H1 (cell line): ENCODE measurements at regions not wholly inside any gene's neighbourhood (a gene's known extent, or its start where the extent isn't known, plus 50 kb on each side); places are given as distances from the start of the nearest gene placed in this dataset.

Experiments
- CTCF ChIA-PET: fragments of 300-600 bp; sonication (Branson Sonifier 250); formaldehyde crosslinking; loops from one replicate; lab custom pipeline; 2021; ENCODE audit not compliant: partially characterized antibody; lab: Charles Lee
- POLR2A ChIA-PET: fragments of 300-600 bp; sonication (Branson Sonifier 250); formaldehyde crosslinking; loops from one replicate; lab custom pipeline; 2021; ENCODE audit warnings: inconsistent platforms; ENCODE audit not compliant: partially characterized antibody; lab: Charles Lee
- DNase-seq, 2 experiments: peaks; one replicate each; pipeline versions ENCODE4 v3.0.0 to v3.0.0-alpha.2; 2010 to 2022; ENCODE audit warnings: low spot score in 2 of 2, low read depth in 1 of 2, mixed read lengths in 1 of 2
- FAIRE-seq: peaks from 2 replicates; lab custom pipeline; 2011; peaks lifted over from hg19 to GRCh38; lab: Jason Lieb, UNC
- H2AFZ ChIP-seq: 2 replicates; pipeline ENCODE4 v1.8.1; 2012; ENCODE audit warnings: low read length, inconsistent platforms
- H2AK5ac ChIP-seq: 2 replicates; pipeline ENCODE4 v1.6.1; 2013; ENCODE audit warnings: low read depth, low read length
- H2BK120ac ChIP-seq: replicated peaks from 2 replicates; pipeline ENCODE3; 2013; ENCODE audit warnings: low read depth, low read length, inconsistent platforms
- H2BK12ac ChIP-seq: 2 replicates; pipeline ENCODE4 v1.6.1; 2013; ENCODE audit warnings: low read depth, low read length
- H2BK15ac ChIP-seq: 2 replicates; pipeline ENCODE4 v1.6.1; 2013; ENCODE audit warnings: low read length
- H2BK20ac ChIP-seq: 2 replicates; pipeline ENCODE4 v1.6.1; 2013; ENCODE audit warnings: low read length
- H2BK5ac ChIP-seq: 2 replicates; pipeline ENCODE4 v1.6.1; 2013; ENCODE audit warnings: low read depth, low read length
- H3K14ac ChIP-seq: 2 replicates; pipeline ENCODE4 v1.6.1; 2013; ENCODE audit warnings: inconsistent platforms; ENCODE audit not compliant: insufficient read length
- H3K18ac ChIP-seq: 2 replicates; pipeline ENCODE4 v1.6.1; 2013; ENCODE audit warnings: low read length; ENCODE audit errors: extremely low read depth
- H3K23ac ChIP-seq: 2 replicates; pipeline ENCODE4 v1.6.1; 2013; ENCODE audit warnings: inconsistent platforms; ENCODE audit not compliant: insufficient read length
- H3K23me2 ChIP-seq: 2 replicates; pipeline ENCODE4 v1.6.1; 2013; ENCODE audit warnings: low read depth, low read length
- H3K27ac ChIP-seq: 2 replicates; pipeline ENCODE4 v1.6.1; 2011; ENCODE audit warnings: low read depth, low read length, inconsistent platforms
- H3K27me3 ChIP-seq, 4 experiments: replicated peaks in 1 of 4; 1 replicate in 1 of 4; 2 replicates in 3 of 4; pipeline versions ENCODE4 v1.6.1 to v1.8.1; 2011 to 2013; ENCODE audit warnings: low read length in 3 of 4, mild to moderate bottlenecking in 3 of 4, inconsistent platforms in 2 of 4, mixed read lengths in 2 of 4, moderate library complexity in 1 of 4; ENCODE audit not compliant: control insufficient read depth in 3 of 4, insufficient read depth in 3 of 4; ENCODE audit errors: extremely low read depth in 1 of 4
- H3K36me3 ChIP-seq, 4 experiments: 2 replicates each; pipeline versions ENCODE4 v1.6.1 to v1.8.1; 2011 to 2013; ENCODE audit warnings: mild to moderate bottlenecking in 4 of 4, low read length in 3 of 4, moderate library complexity in 2 of 4, control low read depth in 1 of 4, inconsistent platforms in 1 of 4; ENCODE audit not compliant: insufficient read depth in 4 of 4, control insufficient read depth in 2 of 4
- H3K4ac ChIP-seq: replicated peaks from 2 replicates; pipeline ENCODE3; 2013; ENCODE audit warnings: low read length, low read depth, mixed read lengths, inconsistent platforms; ENCODE audit not compliant: insufficient read length
- H3K4me1 ChIP-seq, 4 experiments: replicated peaks in 1 of 4; 1 replicate in 1 of 4; 2 replicates in 3 of 4; pipeline versions ENCODE4 v1.6.1 to v1.8.1; 2011 to 2013; ENCODE audit warnings: low read length in 3 of 4, inconsistent platforms in 2 of 4, mixed read lengths in 1 of 4; ENCODE audit not compliant: insufficient read depth in 4 of 4, control insufficient read depth in 3 of 4
- H3K4me2 ChIP-seq, 2 experiments: 2 replicates each; pipeline versions ENCODE4 v1.6.1 to v1.8.1; 2011 to 2013; ENCODE audit warnings: low read depth in 2 of 2, low read length in 2 of 2, control low read depth in 1 of 2, inconsistent platforms in 1 of 2, mild to moderate bottlenecking in 1 of 2; ENCODE audit not compliant: insufficient read depth in 1 of 2
- H3K4me3 ChIP-seq, 4 experiments: fragments of 200-600, 300-600 bp in 1 of 4; sonication (generic), shearing (Covaris generic), sonication (Bioruptor Twin) in 1 of 4; 2 replicates each; pipeline versions ENCODE4 v1.5.1 to v1.8.1; 2011 to 2016; ENCODE audit warnings: low read length in 4 of 4, low read depth in 3 of 4, control low read depth in 2 of 4, inconsistent platforms in 2 of 4, mild to moderate bottlenecking in 2 of 4, mixed read lengths in 1 of 4, moderate library complexity in 1 of 4; ENCODE audit not compliant: insufficient read depth in 2 of 4; ENCODE audit errors: extremely low read depth in 1 of 4
- H3K56ac ChIP-seq: replicated peaks from 2 replicates; pipeline ENCODE3; 2013; ENCODE audit warnings: low read depth, mild to moderate bottlenecking, mixed read lengths, low read length, inconsistent platforms; ENCODE audit not compliant: insufficient read length
- H3K79me1 ChIP-seq: 2 replicates; pipeline ENCODE4 v1.6.1; 2013; ENCODE audit warnings: low read depth, low read length, control low read depth
- H3K79me2 ChIP-seq, 2 experiments: 2 replicates each; pipeline versions ENCODE4 v1.6.1 to v1.8.1; 2012 to 2013; ENCODE audit warnings: low read length in 2 of 2, mild to moderate bottlenecking in 2 of 2, inconsistent platforms in 1 of 2; ENCODE audit not compliant: insufficient read depth in 2 of 2, control insufficient read depth in 1 of 2
- H3K9ac ChIP-seq, 4 experiments: replicated peaks in 1 of 4; 1 replicate in 1 of 4; 2 replicates in 3 of 4; pipeline versions ENCODE4 v1.6.1 to v1.8.1; 2011 to 2013; ENCODE audit warnings: low read depth in 3 of 4, low read length in 3 of 4, control low read depth in 2 of 4, mild to moderate bottlenecking in 2 of 4, moderate library complexity in 2 of 4, inconsistent platforms in 1 of 4; ENCODE audit errors: extremely low read depth in 1 of 4
- H3K9me3 ChIP-seq, 2 experiments: 2 replicates each; pipeline versions ENCODE4 v1.6.1 to v1.8.1; 2012 to 2013; ENCODE audit warnings: mild to moderate bottlenecking in 2 of 2, moderate library complexity in 2 of 2, control low read depth in 1 of 2, inconsistent platforms in 1 of 2, low read depth in 1 of 2, low read length in 1 of 2, mixed read lengths in 1 of 2; ENCODE audit not compliant: insufficient read depth in 2 of 2
- H4K20me1 ChIP-seq, 2 experiments: replicated peaks in 1 of 2; 2 replicates each; pipeline versions ENCODE3 to v1.8.1; 2011 to 2013; ENCODE audit warnings: inconsistent platforms in 2 of 2, low read length in 2 of 2, mild to moderate bottlenecking in 1 of 2; ENCODE audit not compliant: insufficient read depth in 2 of 2, control insufficient read depth in 1 of 2
- H4K5ac ChIP-seq: 2 replicates; pipeline ENCODE4 v1.6.1; 2013; ENCODE audit warnings: low read length, low read depth, mixed read lengths, inconsistent platforms; ENCODE audit not compliant: insufficient read length
- H4K8ac ChIP-seq: 2 replicates; pipeline ENCODE4 v1.8.0; 2013; ENCODE audit warnings: mild to moderate bottlenecking, moderate library complexity, low read length, inconsistent platforms; ENCODE audit not compliant: insufficient read depth; ENCODE audit errors: extremely low read depth
- H4K91ac ChIP-seq: replicated peaks from 2 replicates; pipeline ENCODE3; 2013; ENCODE audit warnings: low read length, mixed read lengths, inconsistent platforms; ENCODE audit not compliant: insufficient read length
- ASH2L ChIP-seq: fragments of 200-600, 300-600 bp; sonication (generic); IDR thresholded peaks from one replicate; pipeline ENCODE4 v1.7.1; 2017; ENCODE audit warnings: low read length
- CBX5 ChIP-seq: fragments of 300-800, 300-1000 bp; sonication (generic); IDR thresholded peaks from 2 replicates; pipeline ENCODE4 v1.7.1; 2016; ENCODE audit warnings: antibody characterized with exemption, low read length, low read depth
- KDM1A ChIP-seq: fragments of 200-600, 300-600 bp; sonication (generic); IDR thresholded peaks from 2 replicates; pipeline ENCODE4 v1.7.1; 2016; ENCODE audit warnings: mild to moderate bottlenecking, low read length, borderline replicate concordance
- PHF8 ChIP-seq: fragments of 200-600 bp; sonication (generic); conservative IDR thresholded peaks from 2 replicates; pipeline ENCODE4 v1.7.1; 2012; ENCODE audit warnings: low read depth, mild to moderate bottlenecking, inconsistent platforms, low read length, moderate library complexity
- POU5F1 ChIP-seq: IDR thresholded peaks from 2 replicates; pipeline ENCODE4 v1.6.1; 2011; ENCODE audit warnings: low read depth, mild to moderate bottlenecking, low read length, moderate library complexity
- RFX5 ChIP-seq: IDR thresholded peaks from 2 replicates; pipeline ENCODE4 v1.6.1; 2011; ENCODE audit warnings: low read depth, low read length, improper control_type of control experiment, borderline replicate concordance
- RNF2 ChIP-seq: fragments of 200-900, 300-1000 bp; sonication (generic); IDR thresholded peaks from 2 replicates; pipeline ENCODE4 v1.7.1; 2016; ENCODE audit warnings: borderline replicate concordance, low read depth, mild to moderate bottlenecking, antibody characterized with exemption, low read length; ENCODE audit not compliant: poor library complexity, severe bottlenecking; ENCODE audit errors: missing control alignments
- RXRA ChIP-seq: IDR thresholded peaks from 2 replicates; pipeline ENCODE4 v1.6.1; 2011; ENCODE audit warnings: low read depth, mild to moderate bottlenecking, low read length, moderate library complexity; ENCODE audit not compliant: insufficient read depth
- SIRT6 ChIP-seq: IDR thresholded peaks from one replicate; pipeline ENCODE4 v1.7.1; 2012; ENCODE audit warnings: low read length, inconsistent platforms
- WGBS, 2 experiments: shearing (Covaris generic) in 1 of 2; methylation state at CpG; one replicate each; pipeline versions ENCODE4 v1.1.6 to v1.1.7; 2013 to 2015; ENCODE audit warnings: low lambda C conversion rate in 2 of 2, mixed read lengths in 2 of 2, inconsistent platforms in 1 of 2, low coverage in 1 of 2, missing lambda C conversion rate in 1 of 2; ENCODE audit not compliant: insufficient replicate concordance in 2 of 2, insufficient coverage in 1 of 2, insufficient read length in 1 of 2; ENCODE audit errors: extremely low coverage in 1 of 2, missing lambda C conversion rate in 1 of 2; 5-methylcytosine and 5-hydroxymethylcytosine counted together

GRCh38 chr6:139545206-139546105 lies 171.0 kb upstream of the CITED2 start:
- no peak overlapping the region for H3K9ac ChIP-seq
- H3K4me1 ChIP-seq, result peaks cover 0 to 4% (median 2%) of the 10 kb centered on the region in 4 experiments; a peak in 3 of 7 replicates
- H4K8ac ChIP-seq, result no peak overlapping the region
- no peak overlapping the region for H4K91ac ChIP-seq
- FAIRE-seq (no peak), DNase-seq (no peak)
- no peak overlapping the region for H3K4me2 ChIP-seq
- 91% methylated on average over 6 of the region's 6 CpGs; no CpG with 5 or more reads in 1 of the 2 experiments for WGBS, 2 experiments
- POLR2A ChIA-PET, result no interaction called here
- no peak overlapping the region for H2BK120ac ChIP-seq
- CTCF ChIA-PET, result no interaction called here
- no peaks in the 10 kb centered on the region for H3K79me2 ChIP-seq
- H3K23ac ChIP-seq, result no peak overlapping the region
- H2BK5ac ChIP-seq, result no peak overlapping the region
- no peaks in the 10 kb centered on the region for H3K9me3 ChIP-seq
- H3K4me3 ChIP-seq, result no peak overlapping the region
- TF ChIP-seq ASH2L (no peak), CBX5 (no peak), PHF8 (no peak), POU5F1 (no peak), RNF2 (no peak), SIRT6 (no peak), KDM1A (no peak), RFX5 (no peak), RXRA (no peak)
- H4K20me1 ChIP-seq, result no peaks in the 10 kb centered on the region
- peak overlapping the region; percentile 43; the same call in 1 of the 2 replicates for H2AFZ ChIP-seq
- no peaks in the 10 kb centered on the region for H3K36me3 ChIP-seq
- H3K27ac ChIP-seq, result no peak overlapping the region
- H3K18ac ChIP-seq, result no peak overlapping the region
- H3K14ac ChIP-seq, result no peak overlapping the region
- H3K56ac ChIP-seq, result no peak overlapping the region
- H3K79me1 ChIP-seq, result no peaks in the 10 kb centered on the region
- no peak overlapping the region for H2BK12ac ChIP-seq
- H2BK15ac ChIP-seq, result peak overlapping the region; percentile 22; the same call in 1 of the 2 replicates
- H3K27me3 ChIP-seq, result no peaks in the 10 kb centered on the region
- H3K23me2 ChIP-seq, result no peaks in the 10 kb centered on the region
- no peak overlapping the region for H4K5ac ChIP-seq
- H2BK20ac ChIP-seq, result no peak overlapping the region
- no peak overlapping the region for H2AK5ac ChIP-seq
- no peak overlapping the region for H3K4ac ChIP-seq
